SK-N-SH (cell line): ENCODE measurements at regions not wholly inside any gene's neighbourhood (a gene's known extent, or its start where the extent isn't known, plus 50 kb on each side); places are given as distances from the start of the nearest gene placed in this dataset.

Source experiments
- CTCF ChIA-PET: fragments of 300-600, 350-600 bp; formaldehyde crosslinking; extraction: SDS; loops from one replicate; lab custom pipeline; 2021; lab: Yijun Ruan, JAX
- POLR2A ChIA-PET: fragments of 350-600 bp; sonication (Branson Sonifier 250); formaldehyde crosslinking; extraction: SDS; loops from one replicate; lab custom pipeline; 2020; ENCODE audit warnings: antibody characterized with exemption, inconsistent platforms; lab: Yijun Ruan, JAX
- DNase-seq: peaks from one replicate; pipeline ENCODE4 v3.0.0; 2012
- H2AFZ ChIP-seq: fragments of 200-600 bp; sonication (generic); 2 replicates; pipeline ENCODE4 v1.8.1; 2016; ENCODE audit warnings: antibody characterized with exemption, mild to moderate bottlenecking, low read depth
- H3F3A ChIP-seq: fragments of 200-600 bp; sonication (generic); replicated peaks from 2 replicates; pipeline ENCODE3; 2016; ENCODE audit warnings: antibody characterized with exemption, mild to moderate bottlenecking; ENCODE audit not compliant: insufficient read depth
- H3K27ac ChIP-seq, 2 experiments: fragments of 200-500 bp in 1 of 2; fragments of 200-600 bp in 1 of 2; sonication (Bioruptor generic) in 1 of 2; sonication (generic), shearing (Covaris generic) in 1 of 2; 2 replicates each; pipeline versions ENCODE4 v1.5.1 to v1.6.1; 2014 to 2016; ENCODE audit warnings: low read depth in 2 of 2, inconsistent platforms in 1 of 2, low read length in 1 of 2, mild to moderate bottlenecking in 1 of 2, mixed read lengths in 1 of 2
- H3K27me3 ChIP-seq: fragments of 200-600 bp; sonication (generic), shearing (Covaris generic); 2 replicates; pipeline ENCODE4 v1.6.1; 2016; ENCODE audit warnings: mixed run types; ENCODE audit not compliant: insufficient read depth
- H3K36me3 ChIP-seq, 2 experiments: fragments of 200-500 bp in 1 of 2; fragments of 200-600 bp in 1 of 2; sonication (Bioruptor generic) in 1 of 2; sonication (generic) in 1 of 2; replicated peaks in 1 of 2; 2 replicates each; pipeline versions ENCODE3 to v1.5.1; 2014 to 2016; ENCODE audit warnings: low read length in 1 of 2, mild to moderate bottlenecking in 1 of 2; ENCODE audit not compliant: insufficient read depth in 2 of 2, control insufficient read depth in 1 of 2
- H3K4me1 ChIP-seq, 2 experiments: fragments of 200-500 bp in 1 of 2; fragments of 200-600 bp in 1 of 2; sonication (Bioruptor generic) in 1 of 2; sonication (generic), shearing (Covaris generic) in 1 of 2; 2 replicates each; pipeline versions ENCODE4 v1.5.1 to v1.6.1; 2014 to 2016; ENCODE audit warnings: low read depth in 1 of 2, low read length in 1 of 2, mixed run types in 1 of 2; ENCODE audit not compliant: insufficient read depth in 2 of 2, control insufficient read depth in 1 of 2
- H3K4me2 ChIP-seq: fragments of 200-600 bp; sonication (generic), shearing (Covaris generic); 2 replicates; pipeline ENCODE4 v1.6.1; 2017; ENCODE audit warnings: mixed run types
- H3K4me3 ChIP-seq, 2 experiments: fragments of 200-500 bp in 1 of 2; fragments of 200-600 bp in 1 of 2; sonication (Bioruptor generic) in 1 of 2; sonication (generic), shearing (Covaris generic) in 1 of 2; 2 replicates each; pipeline versions ENCODE4 v1.5.1 to v1.8.1; 2014 to 2016; ENCODE audit warnings: low read depth in 2 of 2, inconsistent platforms in 1 of 2, low read length in 1 of 2, mild to moderate bottlenecking in 1 of 2, mixed read lengths in 1 of 2, moderate library complexity in 1 of 2
- H3K79me2 ChIP-seq: fragments of 200-600 bp; sonication (generic); 2 replicates; pipeline ENCODE4 v1.8.1; 2017; ENCODE audit warnings: mild to moderate bottlenecking; ENCODE audit not compliant: insufficient read depth
- H3K9ac ChIP-seq: fragments of 200-600 bp; sonication (generic); 2 replicates; pipeline ENCODE4 v1.6.1; 2017; ENCODE audit warnings: mixed run types
- H3K9me2 ChIP-seq: fragments of 200-600 bp; sonication (generic); 2 replicates; pipeline ENCODE4 v1.6.1; 2017; ENCODE audit warnings: mixed run types
- H3K9me3 ChIP-seq: fragments of 200-600 bp; sonication (generic); 2 replicates; pipeline ENCODE4 v1.6.1; 2017; ENCODE audit warnings: mixed run types, mild to moderate bottlenecking, moderate library complexity
- H4K20me1 ChIP-seq: fragments of 200-600 bp; sonication (generic); 2 replicates; pipeline ENCODE4 v1.6.1; 2017; ENCODE audit warnings: mild to moderate bottlenecking, mixed run types; ENCODE audit not compliant: insufficient read depth
- FOXM1 ChIP-seq: IDR thresholded peaks from 2 replicates; pipeline ENCODE4 v1.4.0; 2012; ENCODE audit warnings: low read depth, mild to moderate bottlenecking
- GABPA ChIP-seq: IDR thresholded peaks from 2 replicates; pipeline ENCODE4 v1.4.0; 2012; ENCODE audit warnings: low read depth, mild to moderate bottlenecking
- NRF1 ChIP-seq: IDR thresholded peaks from 2 replicates; pipeline ENCODE4 v1.6.1; 2012; ENCODE audit warnings: low read depth, mild to moderate bottlenecking, low read length
- POLR2AphosphoS5 ChIP-seq: IDR thresholded peaks from 2 replicates; pipeline ENCODE4 v1.6.1; 2012; ENCODE audit warnings: low read depth, low read length
- SIN3A ChIP-seq: IDR thresholded peaks from 2 replicates; pipeline ENCODE4 v1.6.1; 2012; ENCODE audit warnings: low read depth, mild to moderate bottlenecking, low read length, moderate library complexity, borderline replicate concordance
- TAF1 ChIP-seq: IDR thresholded peaks from 2 replicates; pipeline ENCODE4 v1.6.1; 2012; ENCODE audit warnings: low read depth, mild to moderate bottlenecking, low read length, moderate library complexity, borderline replicate concordance
- WGBS: methylation state at CpG from one replicate; pipeline ENCODE4 v1.1.6; 2017; ENCODE audit warnings: low lambda C conversion rate; 5-methylcytosine and 5-hydroxymethylcytosine counted together
- TF ChIP-seq, protein P1 (sequence below): IDR thresholded peaks from 2 replicates; pipeline ENCODE4 v1.6.1; 2012; ENCODE audit warnings: mild to moderate bottlenecking, low read depth, low read length, moderate library complexity
- TF ChIP-seq, protein P2 (sequence below): IDR thresholded peaks from 2 replicates; pipeline ENCODE4 v1.4.0; 2012; ENCODE audit warnings: low read depth, borderline replicate concordance
- TF ChIP-seq, protein P3 (sequence below): IDR thresholded peaks from 2 replicates; pipeline ENCODE4; 2012

DNA sequence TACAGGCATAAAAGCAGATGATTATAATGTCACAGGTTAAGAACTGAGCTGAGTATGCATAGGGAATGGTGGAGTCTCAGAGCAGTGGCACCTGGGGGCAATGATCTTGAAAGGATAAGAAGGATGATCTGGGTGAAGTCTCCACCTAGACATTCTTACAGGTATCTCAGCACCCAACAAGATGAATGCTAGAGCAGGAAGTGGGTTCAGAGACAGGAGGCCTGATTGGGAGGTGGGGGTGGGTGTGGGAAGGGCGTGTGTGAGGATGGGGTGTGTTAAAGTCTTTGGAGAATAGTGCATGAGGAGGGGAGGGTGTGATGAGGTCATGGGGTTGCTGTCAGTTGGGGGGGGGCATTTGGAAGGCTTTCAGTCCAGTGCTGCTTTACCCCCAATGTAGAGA, 78.8 kb upstream of the UPP2 start:
- Histone ChIP-seq H3K9me2 (no peaks in the 10 kb centered on the region), H2AFZ (no peak overlapping the region), H3K79me2 (no peaks in the 10 kb centered on the region), H3K27ac (no peak overlapping the region), H3K9me3 (no peaks in the 10 kb centered on the region), H3K4me1 (peaks cover 0 to 10% of the 10 kb centered on the region in 2 experiments; a peak in 1 of 4 replicates), H3K27me3 (no peaks in the 10 kb centered on the region), H4K20me1 (no peaks in the 10 kb centered on the region), H3K9ac (no peak overlapping the region), H3F3A (no peaks in the 10 kb centered on the region), H3K4me3 (no peak overlapping the region), H3K4me2 (no peak overlapping the region), H3K36me3 (no peaks in the 10 kb centered on the region)
- TF ChIP-seq NRF1, result no peak
- WGBS, result 50% methylated on average over 1 of the region's 1 CpG
- ChIA-PET POLR2A (no interaction called here), CTCF (interaction anchor here (1.2 to 7.0 kb wide), 9 partner anchors 10 to 726 kb away, joined by 3 to 256 read pairs (median 9); partner anchors contain the start of genes CCDC148 and PKP4)
- no peak for DNase-seq

DNA sequence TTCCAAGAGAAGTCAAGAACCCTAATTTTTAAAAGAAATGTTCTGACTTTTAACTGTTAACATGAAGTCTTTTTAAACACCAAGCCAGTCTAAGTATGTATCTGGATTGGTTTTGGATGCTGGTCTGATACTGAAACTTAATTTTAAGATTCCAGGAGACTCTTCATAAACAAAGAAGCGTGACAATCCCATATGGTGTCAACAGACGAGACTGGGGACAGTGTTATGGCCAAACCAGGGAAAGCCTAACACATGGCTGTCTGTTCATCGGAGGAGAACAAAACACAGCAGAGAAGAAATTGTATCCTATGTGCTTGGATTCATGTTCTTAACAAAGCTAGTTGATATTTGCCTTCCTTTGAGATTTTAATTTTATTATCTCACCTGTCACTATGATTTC, 80.5 kb upstream of the UPP2 start:
- Histone ChIP-seq H3K9me3 (no peaks in the 10 kb centered on the region), H3K9ac (no peak overlapping the region), H3F3A (no peaks in the 10 kb centered on the region), H4K20me1 (no peaks in the 10 kb centered on the region), H2AFZ (no peak overlapping the region), H3K27ac (no peak overlapping the region), H3K4me2 (no peak overlapping the region)
- 60% methylated on average over 3 of the region's 3 CpGs for WGBS
- no peak for TF ChIP-seq NRF1
- no peak for TF ChIP-seq FOXM1
- TF ChIP-seq, protein P1, sequence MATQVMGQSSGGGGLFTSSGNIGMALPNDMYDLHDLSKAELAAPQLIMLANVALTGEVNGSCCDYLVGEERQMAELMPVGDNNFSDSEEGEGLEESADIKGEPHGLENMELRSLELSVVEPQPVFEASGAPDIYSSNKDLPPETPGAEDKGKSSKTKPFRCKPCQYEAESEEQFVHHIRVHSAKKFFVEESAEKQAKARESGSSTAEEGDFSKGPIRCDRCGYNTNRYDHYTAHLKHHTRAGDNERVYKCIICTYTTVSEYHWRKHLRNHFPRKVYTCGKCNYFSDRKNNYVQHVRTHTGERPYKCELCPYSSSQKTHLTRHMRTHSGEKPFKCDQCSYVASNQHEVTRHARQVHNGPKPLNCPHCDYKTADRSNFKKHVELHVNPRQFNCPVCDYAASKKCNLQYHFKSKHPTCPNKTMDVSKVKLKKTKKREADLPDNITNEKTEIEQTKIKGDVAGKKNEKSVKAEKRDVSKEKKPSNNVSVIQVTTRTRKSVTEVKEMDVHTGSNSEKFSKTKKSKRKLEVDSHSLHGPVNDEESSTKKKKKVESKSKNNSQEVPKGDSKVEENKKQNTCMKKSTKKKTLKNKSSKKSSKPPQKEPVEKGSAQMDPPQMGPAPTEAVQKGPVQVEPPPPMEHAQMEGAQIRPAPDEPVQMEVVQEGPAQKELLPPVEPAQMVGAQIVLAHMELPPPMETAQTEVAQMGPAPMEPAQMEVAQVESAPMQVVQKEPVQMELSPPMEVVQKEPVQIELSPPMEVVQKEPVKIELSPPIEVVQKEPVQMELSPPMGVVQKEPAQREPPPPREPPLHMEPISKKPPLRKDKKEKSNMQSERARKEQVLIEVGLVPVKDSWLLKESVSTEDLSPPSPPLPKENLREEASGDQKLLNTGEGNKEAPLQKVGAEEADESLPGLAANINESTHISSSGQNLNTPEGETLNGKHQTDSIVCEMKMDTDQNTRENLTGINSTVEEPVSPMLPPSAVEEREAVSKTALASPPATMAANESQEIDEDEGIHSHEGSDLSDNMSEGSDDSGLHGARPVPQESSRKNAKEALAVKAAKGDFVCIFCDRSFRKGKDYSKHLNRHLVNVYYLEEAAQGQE, result no peak
- TF ChIP-seq, protein P2, sequence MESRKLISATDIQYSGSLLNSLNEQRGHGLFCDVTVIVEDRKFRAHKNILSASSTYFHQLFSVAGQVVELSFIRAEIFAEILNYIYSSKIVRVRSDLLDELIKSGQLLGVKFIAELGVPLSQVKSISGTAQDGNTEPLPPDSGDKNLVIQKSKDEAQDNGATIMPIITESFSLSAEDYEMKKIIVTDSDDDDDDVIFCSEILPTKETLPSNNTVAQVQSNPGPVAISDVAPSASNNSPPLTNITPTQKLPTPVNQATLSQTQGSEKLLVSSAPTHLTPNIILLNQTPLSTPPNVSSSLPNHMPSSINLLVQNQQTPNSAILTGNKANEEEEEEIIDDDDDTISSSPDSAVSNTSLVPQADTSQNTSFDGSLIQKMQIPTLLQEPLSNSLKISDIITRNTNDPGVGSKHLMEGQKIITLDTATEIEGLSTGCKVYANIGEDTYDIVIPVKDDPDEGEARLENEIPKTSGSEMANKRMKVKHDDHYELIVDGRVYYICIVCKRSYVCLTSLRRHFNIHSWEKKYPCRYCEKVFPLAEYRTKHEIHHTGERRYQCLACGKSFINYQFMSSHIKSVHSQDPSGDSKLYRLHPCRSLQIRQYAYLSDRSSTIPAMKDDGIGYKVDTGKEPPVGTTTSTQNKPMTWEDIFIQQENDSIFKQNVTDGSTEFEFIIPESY, result no peak
- TF ChIP-seq TAF1, result no peak
- TF ChIP-seq GABPA, result no peak
- no peak for TF ChIP-seq POLR2AphosphoS5
- TF ChIP-seq SIN3A, result no peak
- TF ChIP-seq, protein P3, sequence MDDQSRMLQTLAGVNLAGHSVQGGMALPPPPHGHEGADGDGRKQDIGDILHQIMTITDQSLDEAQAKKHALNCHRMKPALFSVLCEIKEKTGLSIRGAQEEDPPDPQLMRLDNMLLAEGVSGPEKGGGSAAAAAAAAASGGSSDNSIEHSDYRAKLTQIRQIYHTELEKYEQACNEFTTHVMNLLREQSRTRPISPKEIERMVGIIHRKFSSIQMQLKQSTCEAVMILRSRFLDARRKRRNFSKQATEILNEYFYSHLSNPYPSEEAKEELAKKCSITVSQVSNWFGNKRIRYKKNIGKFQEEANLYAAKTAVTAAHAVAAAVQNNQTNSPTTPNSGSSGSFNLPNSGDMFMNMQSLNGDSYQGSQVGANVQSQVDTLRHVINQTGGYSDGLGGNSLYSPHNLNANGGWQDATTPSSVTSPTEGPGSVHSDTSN, result no peak
- TF ChIP-seq, all 33 proteins: peak for 0
- no peaks in the 10 kb centered on the region for H3K9me2 ChIP-seq
- no peaks in the 10 kb centered on the region for H3K27me3 ChIP-seq
- no peak overlapping the region for H3K4me3 ChIP-seq
- H3K79me2 ChIP-seq, result no peaks in the 10 kb centered on the region
- DNase-seq, result no peak
- no peaks in the 10 kb centered on the region for H3K36me3 ChIP-seq
- ChIA-PET POLR2A (no interaction called here), CTCF (interaction anchor here (1.0 to 7.0 kb wide), 4 partner anchors 14 to 728 kb away, joined by 3 to 256 read pairs (median 28); partner anchors contain the start of gene PKP4)
- H3K4me1 ChIP-seq, result peaks cover 0 to 10% of the 10 kb centered on the region in 2 experiments; a peak in 1 of 4 replicates
